Suprapubic skin (tissue), 4 donors: ENCODE measurements at regions not wholly inside any gene's neighbourhood (a gene's known extent, or its start where the extent isn't known, plus 50 kb on each side); places are given as distances from the start of the nearest gene placed in this dataset.
A peak's percentile ranks its signal among the peaks of the same experiment; 100 is the strongest.

Experiments used
- DNase-seq, 2 donors: peaks; one replicate each; pipeline ENCODE4 v3.0.0-alpha.2; 2019; ENCODE audit warnings: low spot score in 2 of 2
- H3K27ac ChIP-seq: fragments of 200-600 bp; sonication (generic); one replicate; pipeline ENCODE4 v1.5.1; 2019
- H3K27me3 ChIP-seq: fragments of 200-600 bp; sonication (generic); one replicate; pipeline ENCODE4 v1.5.1; 2019
- H3K36me3 ChIP-seq: fragments of 200-600 bp; sonication (generic); one replicate; pipeline ENCODE4 v1.5.1; 2019
- H3K4me1 ChIP-seq: fragments of 200-600 bp; sonication (generic); one replicate; pipeline ENCODE4 v1.5.1; 2019
- H3K4me3 ChIP-seq: fragments of 200-600 bp; sonication (generic); one replicate; pipeline ENCODE4 v1.5.1; 2019; ENCODE audit warnings: mild to moderate bottlenecking
- H3K9me3 ChIP-seq: fragments of 200-600 bp; sonication (generic); one replicate; pipeline ENCODE4 v1.5.1; 2019
- CTCF ChIP-seq, 2 donors: fragments of 200-600 bp in 1 of 2; fragments of 450-650 bp in 1 of 2; sonication (generic) in 1 of 2; IDR thresholded peaks; one replicate each; pipeline ENCODE4 v1.5.1; 2016 to 2019; ENCODE audit warnings: antibody characterized with exemption in 2 of 2, mild to moderate bottlenecking in 1 of 2, moderate library complexity in 1 of 2
- EP300 ChIP-seq: sonication (generic); formaldehyde crosslinking; IDR thresholded peaks from one replicate; pipeline ENCODE4 v1.6.1; 2017; ENCODE audit warnings: antibody characterized with exemption
- POLR2A ChIP-seq, 2 donors: fragments of 450-650 bp; IDR thresholded peaks; one replicate each; pipeline ENCODE4 v1.6.1; 2017; ENCODE audit warnings: antibody characterized with exemption in 2 of 2, mild to moderate bottlenecking in 2 of 2, moderate library complexity in 2 of 2
- POLR2AphosphoS5 ChIP-seq, 3 donors: sonication (generic); formaldehyde crosslinking; IDR thresholded peaks; one replicate each; pipeline ENCODE4 v1.6.1; 2017; ENCODE audit warnings: antibody characterized with exemption in 3 of 3
- WGBS: methylation state at CpG from one replicate; pipeline ENCODE4 v1.1.5; 2018; 5-methylcytosine and 5-hydroxymethylcytosine counted together

- WGBS: 10% methylated on average over 28 of the region's 28 CpGs
- H3K9me3 ChIP-seq: no peaks in the 10 kb centered on the region
- no peak overlapping the region for H3K27ac ChIP-seq
- H3K27me3 ChIP-seq: peaks cover 6% of the 10 kb centered on the region
- H3K4me3 ChIP-seq: no peak overlapping the region
- no peaks in the 10 kb centered on the region for H3K4me1 ChIP-seq
- H3K36me3 ChIP-seq: no peaks in the 10 kb centered on the region
- TF ChIP-seq POLR2A (IDR thresholded peaks at IDR 0.05) (no peak), CTCF (IDR thresholded peaks at IDR 0.05) (peak; percentile 59 to 83), POLR2AphosphoS5 (IDR thresholded peaks at IDR 0.05) (no peak)
- DNase-seq: peak; percentile 71 to 87
Observed at GRCh38 chr18:77650799-77651385, 401.2 kb downstream of the GALR1 start.

- H3K4me3 ChIP-seq: no peak overlapping the region
- no peaks in the 10 kb centered on the region for H3K4me1 ChIP-seq
- no peak overlapping the region for H3K27ac ChIP-seq
- WGBS: 79% methylated on average over 13 of the region's 13 CpGs
- no peaks in the 10 kb centered on the region for H3K36me3 ChIP-seq
- no peak for TF ChIP-seq EP300
- TF ChIP-seq POLR2A (IDR thresholded peaks at IDR 0.05): no peak
- no peak for TF ChIP-seq POLR2AphosphoS5 (IDR thresholded peaks at IDR 0.05)
- TF ChIP-seq CTCF (IDR thresholded peaks at IDR 0.05): no peak
- H3K9me3 ChIP-seq: no peaks in the 10 kb centered on the region
- H3K27me3 ChIP-seq: peaks cover 6% of the 10 kb centered on the region
- DNase-seq: no peak
Observed at GRCh38 chr18:77651441-77651840, 401.8 kb downstream of the GALR1 start.

- Histone ChIP-seq H3K9me3 (no peaks in the 10 kb centered on the region), H3K27me3 (peaks cover 6% of the 10 kb centered on the region), H3K4me1 (no peaks in the 10 kb centered on the region), H3K27ac (no peak overlapping the region), H3K36me3 (no peaks in the 10 kb centered on the region), H3K4me3 (no peak overlapping the region)
- TF ChIP-seq POLR2A (IDR thresholded peaks at IDR 0.05) (no peak), EP300 (no peak), POLR2AphosphoS5 (IDR thresholded peaks at IDR 0.05) (no peak), CTCF (IDR thresholded peaks at IDR 0.05) (no peak)
- WGBS: 87% methylated on average over 12 of the region's 12 CpGs
- DNase-seq: no peak
Observed at GRCh38 chr18:77653792-77654191, 404.1 kb downstream of the GALR1 start.

- Histone ChIP-seq H3K27ac (no peak overlapping the region), H3K27me3 (peaks cover 6% of the 10 kb centered on the region), H3K4me1 (no peaks in the 10 kb centered on the region), H3K36me3 (no peaks in the 10 kb centered on the region), H3K9me3 (no peaks in the 10 kb centered on the region), H3K4me3 (no peak overlapping the region)
- 74% methylated on average over 5 of the region's 5 CpGs for WGBS
- DNase-seq: no peak
- TF ChIP-seq POLR2A (IDR thresholded peaks at IDR 0.05) (no peak), CTCF (IDR thresholded peaks at IDR 0.05) (no peak), POLR2AphosphoS5 (IDR thresholded peaks at IDR 0.05) (no peak), EP300 (no peak)
Observed at GRCh38 chr18:77654302-77654701, 404.7 kb downstream of the GALR1 start.

GRCh38 chr18:77657651-77658298, 408.1 kb downstream of the GALR1 start:
- H3K27ac ChIP-seq: no peak overlapping the region
- 86% methylated on average over 25 of the region's 31 CpGs for WGBS
- H3K4me1 ChIP-seq: no peaks in the 10 kb centered on the region
- no peak for DNase-seq
- peaks cover 3% of the 10 kb centered on the region for H3K27me3 ChIP-seq
- no peak for TF ChIP-seq EP300
- TF ChIP-seq CTCF (IDR thresholded peaks at IDR 0.05): no peak
- no peak for TF ChIP-seq POLR2AphosphoS5 (IDR thresholded peaks at IDR 0.05)
- TF ChIP-seq POLR2A (IDR thresholded peaks at IDR 0.05): no peak
- no peaks in the 10 kb centered on the region for H3K36me3 ChIP-seq
- H3K9me3 ChIP-seq: no peaks in the 10 kb centered on the region
- no peak overlapping the region for H3K4me3 ChIP-seq
